Panc1 (cell line): ENCODE measurements at regions not wholly inside any gene's neighbourhood (a gene's known extent, or its start where the extent isn't known, plus 50 kb on each side); places are given as distances from the start of the nearest gene placed in this dataset.
"Not testable (repeated sequence)": the region's sequence is repeated elsewhere in the genome, so short reads cannot be mapped to it uniquely, and the experiment has no call there.

ENCODE experiments used
- ATAC-seq: fragments of 200-7000 bp; cut with Tn5 transposase; 2 replicates; pipeline ENCODE4 v1.9.1; 2020; ENCODE audit warnings: mild to moderate bottlenecking, moderate library complexity
- BruUV-seq: library from RNA; stranded (reverse); fragments of 400-500 nt; replicated peaks from 2 replicates; lab custom pipeline; 2021; lab: Mats Ljungman, UMichigan
- CTCF ChIA-PET: fragments of 300-600 bp; sonication (Branson Sonifier 250); formaldehyde crosslinking; loops from one replicate; lab custom pipeline; 2022; ENCODE audit warnings: antibody characterized with exemption; lab: Charles Lee
- POLR2A ChIA-PET: fragments of 300-600 bp; sonication (Branson Sonifier 250); formaldehyde crosslinking; loops from one replicate; lab custom pipeline; 2022; ENCODE audit warnings: antibody characterized with exemption; lab: Charles Lee
- DNase-seq: peaks from one replicate; pipeline ENCODE4 v3.0.0-alpha.2; 2010; ENCODE audit warnings: low read depth, low spot score
- H3K27ac ChIP-seq: 2 replicates; pipeline ENCODE4 v1.5.1; 2011; ENCODE audit warnings: mild to moderate bottlenecking, low read length, inconsistent platforms
- H3K27me3 ChIP-seq: fragments of 200-500 bp; sonication (Bioruptor generic); 2 replicates; pipeline ENCODE4 v1.6.0; 2014; ENCODE audit warnings: low read length, inconsistent platforms; ENCODE audit not compliant: control insufficient read depth, insufficient read depth
- H3K36me3 ChIP-seq: fragments of 200-500 bp; sonication (Bioruptor generic); 2 replicates; pipeline ENCODE4 v1.5.1; 2014; ENCODE audit warnings: inconsistent platforms, mild to moderate bottlenecking, low read length, moderate library complexity; ENCODE audit not compliant: control insufficient read depth, insufficient read depth
- H3K4me1 ChIP-seq: 2 replicates; pipeline ENCODE4 v1.5.1; 2011; ENCODE audit warnings: inconsistent platforms, mild to moderate bottlenecking, low read length, moderate library complexity; ENCODE audit not compliant: control insufficient read depth, insufficient read depth
- H3K4me3 ChIP-seq, 2 experiments: 2 replicates each; pipeline ENCODE4 v1.5.1; 2011 to 2012; ENCODE audit warnings: low read depth in 2 of 2, low read length in 2 of 2, mild to moderate bottlenecking in 2 of 2, inconsistent platforms in 1 of 2, moderate library complexity in 1 of 2
- H3K9me3 ChIP-seq: fragments of 200-500 bp; sonication (Bioruptor generic); 2 replicates; pipeline ENCODE4 v1.5.1; 2014; ENCODE audit warnings: low read depth, mild to moderate bottlenecking, inconsistent platforms, low read length, moderate library complexity; ENCODE audit not compliant: control insufficient read depth, insufficient read depth
- POLR2AphosphoS5 ChIP-seq: IDR thresholded peaks from 2 replicates; pipeline ENCODE4 v1.6.1; 2012; ENCODE audit warnings: mild to moderate bottlenecking, low read depth, low read length, moderate library complexity
- SIN3A ChIP-seq: IDR thresholded peaks from 2 replicates; pipeline ENCODE4 v1.6.1; 2012; ENCODE audit warnings: low read depth, mild to moderate bottlenecking, low read length, moderate library complexity, borderline replicate concordance; ENCODE audit not compliant: insufficient read depth
- TCF7L2 ChIP-seq: IDR thresholded peaks from 2 replicates; pipeline ENCODE4 v1.6.1; 2011; ENCODE audit warnings: mild to moderate bottlenecking, low read depth, low read length, inconsistent platforms
- in situ Hi-C: cut with HindIII; loops from 2 replicates; pipeline ENCODE4 v1.10.0; 2016; ENCODE audit warnings: low sequenced_read_pairs, low pct_unique_long_range_greater_than_20kb
- intact Hi-C: fragments of 100-400 bp; cut with micrococcal nuclease; formaldehyde crosslinking; loops from one replicate; pipeline ENCODE4 v1.10.0; 2022; ENCODE audit not compliant: unreplicated experiment
- TF ChIP-seq, protein P1 (sequence below), 2 experiments: IDR thresholded peaks; 2 replicates each; pipeline ENCODE4 v1.6.1; 2011 to 2012; ENCODE audit warnings: low read depth in 2 of 2, control low read depth in 1 of 2, low read length in 1 of 2, mild to moderate bottlenecking in 1 of 2, moderate library complexity in 1 of 2; ENCODE audit not compliant: insufficient read depth in 1 of 2
- TF ChIP-seq, protein P2 (sequence below): fragments of 450-650 bp; IDR thresholded peaks from 2 replicates; pipeline ENCODE4 v1.5.1; 2017; ENCODE audit warnings: mild to moderate bottlenecking

DNA sequence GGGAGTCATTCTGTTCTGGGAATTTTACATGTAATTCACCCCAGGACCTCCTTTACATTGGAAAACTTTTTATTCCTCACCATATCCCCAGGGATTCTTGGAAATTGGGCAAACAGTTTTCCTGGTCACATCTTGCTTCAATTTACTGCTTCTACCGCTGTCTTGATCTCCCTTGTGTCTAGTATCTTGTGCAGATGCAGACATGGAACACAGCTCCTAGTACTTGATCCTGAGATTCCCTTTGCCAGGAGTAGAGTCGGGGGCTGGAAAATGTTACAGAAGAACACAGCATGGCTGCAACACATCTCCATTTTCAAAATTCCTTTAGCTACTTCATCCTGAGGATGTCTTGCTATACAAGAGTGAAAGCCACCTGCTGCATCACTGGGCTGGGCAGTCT is 472.8 kb downstream of the PLCL1 start:
- in situ Hi-C loops (no loop called here), intact Hi-C loops (loop anchor here (5.0 kb wide), 1 partner anchor 135 kb away; no protein-coding TSS in a partner anchor)
- Histone ChIP-seq H3K9me3 (no peaks in the 10 kb centered on the region), H3K36me3 (no peaks in the 10 kb centered on the region), H3K4me1 (no peaks in the 10 kb centered on the region), H3K27ac (no peak overlapping the region), H3K4me3 (no peak overlapping the region), H3K27me3 (peaks cover 3% of the 10 kb centered on the region; the same call in 1 of the 2 replicates)
- ChIA-PET CTCF (interaction anchor here (0.6 kb wide), 1 partner anchor 23 kb away, joined by 3 read pairs; no protein-coding TSS in a partner anchor), POLR2A (no interaction called here)
- BruUV-seq: no TSS peak
- DNase-seq: no peak
- no peak for ATAC-seq
- TF ChIP-seq, protein P1, sequence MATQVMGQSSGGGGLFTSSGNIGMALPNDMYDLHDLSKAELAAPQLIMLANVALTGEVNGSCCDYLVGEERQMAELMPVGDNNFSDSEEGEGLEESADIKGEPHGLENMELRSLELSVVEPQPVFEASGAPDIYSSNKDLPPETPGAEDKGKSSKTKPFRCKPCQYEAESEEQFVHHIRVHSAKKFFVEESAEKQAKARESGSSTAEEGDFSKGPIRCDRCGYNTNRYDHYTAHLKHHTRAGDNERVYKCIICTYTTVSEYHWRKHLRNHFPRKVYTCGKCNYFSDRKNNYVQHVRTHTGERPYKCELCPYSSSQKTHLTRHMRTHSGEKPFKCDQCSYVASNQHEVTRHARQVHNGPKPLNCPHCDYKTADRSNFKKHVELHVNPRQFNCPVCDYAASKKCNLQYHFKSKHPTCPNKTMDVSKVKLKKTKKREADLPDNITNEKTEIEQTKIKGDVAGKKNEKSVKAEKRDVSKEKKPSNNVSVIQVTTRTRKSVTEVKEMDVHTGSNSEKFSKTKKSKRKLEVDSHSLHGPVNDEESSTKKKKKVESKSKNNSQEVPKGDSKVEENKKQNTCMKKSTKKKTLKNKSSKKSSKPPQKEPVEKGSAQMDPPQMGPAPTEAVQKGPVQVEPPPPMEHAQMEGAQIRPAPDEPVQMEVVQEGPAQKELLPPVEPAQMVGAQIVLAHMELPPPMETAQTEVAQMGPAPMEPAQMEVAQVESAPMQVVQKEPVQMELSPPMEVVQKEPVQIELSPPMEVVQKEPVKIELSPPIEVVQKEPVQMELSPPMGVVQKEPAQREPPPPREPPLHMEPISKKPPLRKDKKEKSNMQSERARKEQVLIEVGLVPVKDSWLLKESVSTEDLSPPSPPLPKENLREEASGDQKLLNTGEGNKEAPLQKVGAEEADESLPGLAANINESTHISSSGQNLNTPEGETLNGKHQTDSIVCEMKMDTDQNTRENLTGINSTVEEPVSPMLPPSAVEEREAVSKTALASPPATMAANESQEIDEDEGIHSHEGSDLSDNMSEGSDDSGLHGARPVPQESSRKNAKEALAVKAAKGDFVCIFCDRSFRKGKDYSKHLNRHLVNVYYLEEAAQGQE (IDR thresholded peaks at IDR 0.05; ENCODE audit: insufficient read depth in 1 of 2, low read depth in 2 of 2, low read length in 1 of 2): no peak
- TF ChIP-seq POLR2AphosphoS5: no peak
- TF ChIP-seq SIN3A: no peak
- TF ChIP-seq TCF7L2: no peak
- TF ChIP-seq, protein P2, sequence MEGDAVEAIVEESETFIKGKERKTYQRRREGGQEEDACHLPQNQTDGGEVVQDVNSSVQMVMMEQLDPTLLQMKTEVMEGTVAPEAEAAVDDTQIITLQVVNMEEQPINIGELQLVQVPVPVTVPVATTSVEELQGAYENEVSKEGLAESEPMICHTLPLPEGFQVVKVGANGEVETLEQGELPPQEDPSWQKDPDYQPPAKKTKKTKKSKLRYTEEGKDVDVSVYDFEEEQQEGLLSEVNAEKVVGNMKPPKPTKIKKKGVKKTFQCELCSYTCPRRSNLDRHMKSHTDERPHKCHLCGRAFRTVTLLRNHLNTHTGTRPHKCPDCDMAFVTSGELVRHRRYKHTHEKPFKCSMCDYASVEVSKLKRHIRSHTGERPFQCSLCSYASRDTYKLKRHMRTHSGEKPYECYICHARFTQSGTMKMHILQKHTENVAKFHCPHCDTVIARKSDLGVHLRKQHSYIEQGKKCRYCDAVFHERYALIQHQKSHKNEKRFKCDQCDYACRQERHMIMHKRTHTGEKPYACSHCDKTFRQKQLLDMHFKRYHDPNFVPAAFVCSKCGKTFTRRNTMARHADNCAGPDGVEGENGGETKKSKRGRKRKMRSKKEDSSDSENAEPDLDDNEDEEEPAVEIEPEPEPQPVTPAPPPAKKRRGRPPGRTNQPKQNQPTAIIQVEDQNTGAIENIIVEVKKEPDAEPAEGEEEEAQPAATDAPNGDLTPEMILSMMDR: no peak

DNA sequence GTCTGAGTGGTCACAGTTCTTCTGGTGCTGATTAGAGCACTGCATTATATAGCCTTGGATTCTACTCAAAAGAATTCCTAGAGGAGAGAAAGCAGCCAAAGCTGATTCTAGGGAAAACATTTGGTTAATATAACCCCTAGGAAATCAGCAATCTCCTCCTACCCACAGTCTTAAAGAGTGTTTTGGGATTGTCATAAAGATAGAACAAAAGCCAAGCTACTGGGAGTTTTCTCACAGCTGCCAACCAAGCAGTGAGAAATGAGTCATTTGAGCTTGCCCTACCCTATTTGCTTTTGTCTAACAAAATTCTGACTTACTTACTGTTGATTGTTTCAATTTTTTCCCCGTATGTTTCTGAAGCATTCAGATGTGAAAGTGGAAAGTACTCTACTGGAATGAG is 469.3 kb downstream of the PLCL1 start:
- CTCF ChIA-PET: no interaction called here
- Histone ChIP-seq H3K4me1 (no peaks in the 10 kb centered on the region), H3K27ac (no peak overlapping the region), H3K36me3 (no peaks in the 10 kb centered on the region), H3K9me3 (no peaks in the 10 kb centered on the region), H3K27me3 (no peaks in the 10 kb centered on the region), H3K4me3 (no peak overlapping the region)
- in situ Hi-C loops (no loop called here), intact Hi-C loops (no loop called here)
- no TSS peak for BruUV-seq
- DNase-seq (no peak), ATAC-seq (no peak)
- POLR2A ChIA-PET: no interaction called here
- TF ChIP-seq, protein P2: no peak
- TF ChIP-seq SIN3A (no peak), POLR2AphosphoS5 (no peak), TCF7L2 (no peak)
- TF ChIP-seq, protein P1 (IDR thresholded peaks at IDR 0.05; ENCODE audit: insufficient read depth in 1 of 2, low read depth in 2 of 2, low read length in 1 of 2): no peak

DNA sequence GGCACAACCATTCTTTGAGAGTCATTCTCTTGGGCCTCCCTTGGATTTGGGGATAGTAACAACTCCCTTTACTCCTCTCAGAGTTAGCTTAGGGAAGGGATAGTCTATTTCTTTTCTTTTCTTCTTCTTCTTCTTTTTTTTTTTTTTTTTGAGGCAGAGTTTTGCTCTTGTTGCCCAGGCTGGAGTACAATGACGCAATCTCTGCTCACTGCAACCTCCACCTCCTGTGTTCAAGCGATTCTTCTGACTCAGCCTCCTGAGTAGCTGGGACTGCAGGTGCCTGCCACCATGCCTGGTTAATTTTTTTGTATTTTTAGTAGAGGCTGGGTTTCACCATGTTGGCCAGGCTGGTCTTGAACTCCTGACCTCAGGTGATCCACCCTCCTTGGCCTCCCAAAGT is 465.8 kb downstream of the PLCL1 start:
- intact Hi-C loops, H3K9me3 ChIP-seq, CTCF ChIA-PET, H3K4me1 ChIP-seq, H3K4me3 ChIP-seq, ATAC-seq, H3K27ac ChIP-seq, POLR2A ChIA-PET, DNase-seq, in situ Hi-C loops, BruUV-seq, H3K36me3 ChIP-seq, H3K27me3 ChIP-seq: not testable (repeated sequence)
